ENCODE measurements at regions not wholly inside any gene's neighbourhood (a gene's known extent, or its start where the extent isn't known, plus 50 kb on each side); places are given as distances from the start of the nearest gene placed in this dataset.

DNA sequence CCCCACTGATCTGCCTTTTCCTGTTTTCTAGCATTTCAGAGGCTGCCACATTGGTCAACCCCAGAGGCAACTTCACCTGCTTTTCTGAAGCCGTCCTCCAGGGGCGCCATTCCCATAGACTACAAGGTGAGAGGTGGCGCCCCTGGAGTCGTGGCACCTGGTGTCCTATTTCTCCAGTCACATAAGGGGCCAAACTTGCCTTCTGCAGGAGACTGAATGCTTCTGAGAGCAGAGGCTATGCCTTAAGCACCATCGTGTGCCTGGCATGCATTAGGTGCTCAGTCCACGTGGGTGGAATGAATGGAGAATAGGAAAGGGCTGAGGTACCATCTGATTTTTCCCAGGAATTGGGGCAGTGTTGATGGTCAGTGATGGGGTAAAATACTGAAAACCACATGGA lies 164.8 kb downstream of the HAPSTR1 start:
- no peak overlapping the region for H3K4me3 Mint-ChIP-seq (ENCODE audit: low read depth)
- no peak overlapping the region for H3K27ac Mint-ChIP-seq

DNA sequence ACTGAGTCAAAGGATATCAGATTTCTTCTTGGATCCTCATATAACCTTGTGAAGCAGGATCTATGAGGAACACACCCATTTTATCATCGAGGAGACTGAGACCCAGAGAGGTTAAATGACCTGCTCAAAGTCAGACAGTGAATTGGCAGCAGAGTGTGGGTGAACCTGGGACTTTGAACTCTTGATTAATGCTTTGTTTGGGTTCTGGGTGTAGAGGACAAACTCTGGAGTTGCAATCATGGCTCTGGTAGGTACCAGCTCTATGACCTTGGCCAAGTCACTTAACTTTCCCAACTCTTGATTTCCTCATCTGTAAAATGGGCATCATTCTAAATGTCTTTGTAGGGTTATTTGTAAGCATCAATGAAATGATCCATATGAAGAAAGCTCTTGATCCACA lies 166.4 kb downstream of the HAPSTR1 start:
- no peak overlapping the region for H3K27ac Mint-ChIP-seq
- H3K4me1 Mint-ChIP-seq (ENCODE audit: low read depth) = peaks cover 15% of the 10 kb centered on the region
- peaks cover 3% of the 10 kb centered on the region for H3K27me3 Mint-ChIP-seq
- H3K36me3 Mint-ChIP-seq (ENCODE audit: insufficient read depth) = no peaks in the 10 kb centered on the region
- TF ChIP-seq, protein P1, sequence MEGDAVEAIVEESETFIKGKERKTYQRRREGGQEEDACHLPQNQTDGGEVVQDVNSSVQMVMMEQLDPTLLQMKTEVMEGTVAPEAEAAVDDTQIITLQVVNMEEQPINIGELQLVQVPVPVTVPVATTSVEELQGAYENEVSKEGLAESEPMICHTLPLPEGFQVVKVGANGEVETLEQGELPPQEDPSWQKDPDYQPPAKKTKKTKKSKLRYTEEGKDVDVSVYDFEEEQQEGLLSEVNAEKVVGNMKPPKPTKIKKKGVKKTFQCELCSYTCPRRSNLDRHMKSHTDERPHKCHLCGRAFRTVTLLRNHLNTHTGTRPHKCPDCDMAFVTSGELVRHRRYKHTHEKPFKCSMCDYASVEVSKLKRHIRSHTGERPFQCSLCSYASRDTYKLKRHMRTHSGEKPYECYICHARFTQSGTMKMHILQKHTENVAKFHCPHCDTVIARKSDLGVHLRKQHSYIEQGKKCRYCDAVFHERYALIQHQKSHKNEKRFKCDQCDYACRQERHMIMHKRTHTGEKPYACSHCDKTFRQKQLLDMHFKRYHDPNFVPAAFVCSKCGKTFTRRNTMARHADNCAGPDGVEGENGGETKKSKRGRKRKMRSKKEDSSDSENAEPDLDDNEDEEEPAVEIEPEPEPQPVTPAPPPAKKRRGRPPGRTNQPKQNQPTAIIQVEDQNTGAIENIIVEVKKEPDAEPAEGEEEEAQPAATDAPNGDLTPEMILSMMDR (IDR thresholded peaks at IDR 0.05; ENCODE audit: unreplicated experiment) = no peak
- H3K9me3 Mint-ChIP-seq (ENCODE audit: low read depth) = no peaks in the 10 kb centered on the region
- H3K4me3 Mint-ChIP-seq (ENCODE audit: low read depth) = no peak overlapping the region
- no peak for DNase-seq (ENCODE audit: low spot score, unreplicated experiment)

More for the DNA sequence above, 164.8 kb downstream of the HAPSTR1 start:
- H3K27me3 Mint-ChIP-seq = peaks cover 3% of the 10 kb centered on the region
- DNase-seq (ENCODE audit: low spot score, unreplicated experiment) = peak; percentile 25
- no peaks in the 10 kb centered on the region for H3K9me3 Mint-ChIP-seq (ENCODE audit: low read depth)
- no peaks in the 10 kb centered on the region for H3K36me3 Mint-ChIP-seq (ENCODE audit: insufficient read depth)
- TF ChIP-seq, protein P1 (IDR thresholded peaks at IDR 0.05; ENCODE audit: unreplicated experiment) = peak; percentile 65
- peaks cover 15% of the 10 kb centered on the region for H3K4me1 Mint-ChIP-seq (ENCODE audit: low read depth)

DNA sequence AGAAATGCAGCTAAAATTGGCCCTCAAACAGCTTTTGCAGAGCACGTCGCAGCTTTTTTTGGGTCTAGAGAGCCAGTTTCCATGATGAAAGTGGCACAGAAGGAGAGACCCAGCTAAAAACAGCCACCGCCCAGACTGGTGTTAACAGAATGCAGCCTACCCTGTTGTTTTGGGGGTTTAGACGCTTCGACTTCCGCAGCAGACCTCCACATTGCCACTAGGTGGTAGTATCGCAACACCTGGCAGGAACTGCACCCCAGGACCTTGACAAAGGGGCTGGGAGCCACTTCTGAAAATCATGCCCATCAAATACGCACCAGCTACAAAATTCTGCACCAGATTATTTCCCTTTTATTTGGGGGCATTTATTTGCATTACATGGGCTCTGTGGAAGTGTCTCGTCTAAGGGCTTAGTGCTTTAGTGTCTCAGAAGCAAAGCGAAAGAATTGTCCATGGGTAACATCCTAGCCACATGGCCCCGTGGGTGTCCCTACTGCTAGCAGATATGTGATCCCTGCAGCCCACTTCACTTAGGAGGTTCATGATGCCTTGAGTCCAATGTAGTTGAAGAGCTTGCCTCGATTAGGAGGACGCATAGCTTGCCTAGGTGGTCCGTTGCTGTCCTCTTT lies 167.1 kb downstream of the HAPSTR1 start:
- TF ChIP-seq, protein P1 (IDR thresholded peaks at IDR 0.05; ENCODE audit: unreplicated experiment) = peak; percentile 90
- peaks cover 15% of the 10 kb centered on the region for H3K4me1 Mint-ChIP-seq (ENCODE audit: low read depth)
- H3K27me3 Mint-ChIP-seq = peaks cover 3% of the 10 kb centered on the region
- no peak overlapping the region for H3K4me3 Mint-ChIP-seq (ENCODE audit: low read depth)
- H3K9me3 Mint-ChIP-seq (ENCODE audit: low read depth) = no peaks in the 10 kb centered on the region
- DNase-seq (ENCODE audit: low spot score, unreplicated experiment) = peak; percentile 41
- H3K27ac Mint-ChIP-seq = no peak overlapping the region
- no peaks in the 10 kb centered on the region for H3K36me3 Mint-ChIP-seq (ENCODE audit: insufficient read depth)

DNA sequence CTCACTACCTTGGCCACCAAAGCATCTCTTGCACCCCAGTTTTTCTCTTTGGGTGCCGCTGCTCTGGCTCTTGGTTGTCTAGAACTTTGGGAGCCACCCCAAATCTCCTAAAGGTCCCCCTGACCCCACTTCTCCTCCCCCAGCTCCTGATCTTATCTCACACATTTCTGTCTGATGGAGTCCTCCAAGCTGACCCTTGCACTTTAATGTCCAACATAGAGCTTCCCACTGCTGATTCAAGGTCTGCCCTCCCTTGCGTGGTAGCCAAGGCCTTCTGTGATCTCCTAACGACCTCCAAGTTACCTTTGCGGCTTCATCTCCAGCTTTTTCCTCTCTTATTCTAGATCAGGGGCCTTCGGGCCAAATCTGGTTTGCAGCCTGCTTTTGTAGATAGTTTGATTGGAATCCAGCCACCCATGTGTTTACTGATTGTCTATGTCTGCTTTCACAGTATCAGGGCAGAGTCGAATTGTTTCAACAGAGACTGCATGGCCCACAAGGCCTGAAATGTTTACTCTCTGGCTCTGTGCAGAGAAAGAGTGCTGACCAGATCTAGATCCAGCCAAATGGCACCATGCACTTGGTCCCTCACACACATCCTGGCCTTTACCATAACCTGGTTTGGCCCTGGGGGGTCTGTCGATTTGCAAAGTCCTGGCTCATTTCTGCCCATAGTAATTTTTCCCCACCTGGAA lies 168.6 kb downstream of the HAPSTR1 start:
- TF ChIP-seq, protein P1 (IDR thresholded peaks at IDR 0.05; ENCODE audit: unreplicated experiment) = no peak
- Mint-ChIP-seq H3K36me3 (ENCODE audit: insufficient read depth) (no peaks in the 10 kb centered on the region), H3K27me3 (peaks cover 5% of the 10 kb centered on the region), H3K4me3 (ENCODE audit: low read depth) (no peak overlapping the region), H3K4me1 (ENCODE audit: low read depth) (peaks cover 15% of the 10 kb centered on the region), H3K9me3 (ENCODE audit: low read depth) (no peaks in the 10 kb centered on the region), H3K27ac (no peak overlapping the region)
- no peak for DNase-seq (ENCODE audit: low spot score, unreplicated experiment)

DNA sequence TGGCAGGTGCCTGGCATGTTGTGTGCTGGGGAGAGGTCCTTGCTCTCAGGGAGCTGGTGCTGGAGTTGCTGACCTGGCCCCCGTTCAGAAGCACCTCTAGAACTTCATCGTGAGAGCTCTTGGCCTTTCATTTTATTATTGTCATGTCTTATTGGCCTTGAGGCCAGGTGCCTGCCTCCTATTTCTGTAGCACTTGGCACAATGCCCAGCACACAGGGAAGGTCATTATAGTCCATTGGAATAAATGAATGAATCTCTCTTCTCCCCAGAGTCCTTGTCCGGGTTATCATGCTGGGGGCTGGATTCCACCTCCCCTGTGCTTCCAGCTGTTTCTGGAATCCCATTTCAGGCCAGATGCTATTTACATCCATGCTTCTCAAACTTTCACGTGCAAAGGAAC lies 169.2 kb downstream of the HAPSTR1 start:
- Mint-ChIP-seq H3K36me3 (ENCODE audit: insufficient read depth) (no peaks in the 10 kb centered on the region), H3K4me3 (ENCODE audit: low read depth) (no peak overlapping the region), H3K27ac (no peak overlapping the region), H3K27me3 (peaks cover 5% of the 10 kb centered on the region), H3K9me3 (ENCODE audit: low read depth) (no peaks in the 10 kb centered on the region), H3K4me1 (ENCODE audit: low read depth) (peaks cover 10% of the 10 kb centered on the region)
- TF ChIP-seq, protein P1 (IDR thresholded peaks at IDR 0.05; ENCODE audit: unreplicated experiment) = no peak
- DNase-seq (ENCODE audit: low spot score, unreplicated experiment) = no peak
